Activated naive CD4-positive, alpha-beta T cell treated with anti-CD3 and anti-CD28 coated beads, Interleukin-2, amount 50 U/mL, for 16 hours (primary cell): ENCODE measurements at regions not wholly inside any gene's neighbourhood (a gene's known extent, or its start where the extent isn't known, plus 50 kb on each side); places are given as distances from the start of the nearest gene placed in this dataset.

ENCODE experiments used
- DNase-seq: peaks from one replicate; pipeline ENCODE4 v3.0.0-alpha.2; 2020

- no peak for DNase-seq
These were observed 196.5 kb upstream of the POU3F1 start for GRCh38 chr1:38243106-38243505.

DNA sequence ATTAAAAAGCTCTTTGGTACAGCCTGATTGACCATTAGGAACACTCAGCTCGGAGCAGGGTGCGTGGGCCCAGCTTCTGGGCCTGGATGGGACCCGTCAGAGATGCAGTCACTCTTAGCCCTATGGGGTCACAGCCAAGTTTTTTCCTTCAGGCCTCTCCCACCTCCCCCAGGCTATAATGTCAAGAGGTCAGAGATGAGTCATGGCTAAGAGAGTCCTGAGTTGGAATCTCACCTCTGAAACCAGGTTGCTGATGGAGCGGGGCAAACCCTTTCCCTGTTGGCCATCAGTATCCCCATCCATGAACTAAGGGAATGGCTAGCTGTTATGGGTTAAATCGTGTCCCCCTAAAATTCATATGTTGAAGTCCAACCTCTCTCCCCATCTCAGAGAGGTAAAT is 195.9 kb upstream of the POU3F1 start:
- no peak for DNase-seq

GRCh38 chr1:38241594-38242334 is 195.2 kb upstream of the POU3F1 start:
- DNase-seq = no peak

- no peak for DNase-seq
These were observed 194.0 kb upstream of the POU3F1 start for GRCh38 chr1:38240618-38241017.

DNA sequence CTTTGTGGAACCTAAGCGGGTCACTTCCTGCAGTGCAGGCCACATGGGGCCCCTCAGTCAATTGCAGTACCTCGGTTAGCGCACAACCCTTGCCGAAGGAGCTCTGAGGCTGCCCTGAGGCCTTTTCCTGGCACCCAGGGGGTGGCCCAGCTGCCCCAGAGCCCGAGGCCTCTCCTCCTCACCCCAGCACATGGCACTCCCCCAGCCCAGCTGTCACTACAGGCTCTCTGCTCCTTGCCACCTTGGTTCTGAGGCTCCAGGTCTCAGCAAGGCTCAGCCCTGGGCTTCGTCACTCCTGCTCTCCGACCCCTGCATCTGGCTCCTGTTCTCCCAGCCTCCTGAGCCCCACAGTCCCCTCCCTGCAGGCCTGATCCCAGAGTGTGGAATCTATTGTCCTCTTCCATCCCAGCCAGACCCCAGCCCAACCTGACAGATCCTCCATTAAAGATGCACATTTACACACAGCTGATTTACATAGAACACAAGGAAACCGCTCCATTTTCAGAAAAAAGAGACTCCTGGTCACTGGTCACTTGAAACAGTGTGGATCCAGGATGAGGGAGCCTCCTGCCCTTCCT is 192.8 kb upstream of the POU3F1 start:
- no peak for DNase-seq

GRCh38 chr1:38238294-38238693 is 191.7 kb upstream of the POU3F1 start:
- DNase-seq = no peak

DNA sequence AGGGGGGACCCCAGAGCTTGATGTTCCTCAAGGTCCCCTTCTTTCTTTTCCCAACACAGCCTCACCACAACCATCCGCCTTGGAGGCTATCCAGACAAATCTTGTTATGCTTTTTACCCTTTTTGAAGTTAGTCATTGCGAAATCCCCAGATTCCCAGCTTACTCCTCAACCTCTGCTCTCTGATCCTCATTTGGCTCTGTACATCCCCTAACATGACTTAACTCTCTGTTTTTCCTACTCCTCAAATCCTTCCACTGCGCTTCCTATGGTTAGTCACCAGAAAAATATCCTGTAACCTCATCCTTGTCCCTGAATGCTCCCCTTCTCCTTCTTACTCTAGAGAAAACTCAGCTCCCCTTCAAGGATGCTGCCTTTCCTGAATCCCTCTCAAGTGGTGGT is 189.1 kb upstream of the POU3F1 start:
- DNase-seq = no peak

DNA sequence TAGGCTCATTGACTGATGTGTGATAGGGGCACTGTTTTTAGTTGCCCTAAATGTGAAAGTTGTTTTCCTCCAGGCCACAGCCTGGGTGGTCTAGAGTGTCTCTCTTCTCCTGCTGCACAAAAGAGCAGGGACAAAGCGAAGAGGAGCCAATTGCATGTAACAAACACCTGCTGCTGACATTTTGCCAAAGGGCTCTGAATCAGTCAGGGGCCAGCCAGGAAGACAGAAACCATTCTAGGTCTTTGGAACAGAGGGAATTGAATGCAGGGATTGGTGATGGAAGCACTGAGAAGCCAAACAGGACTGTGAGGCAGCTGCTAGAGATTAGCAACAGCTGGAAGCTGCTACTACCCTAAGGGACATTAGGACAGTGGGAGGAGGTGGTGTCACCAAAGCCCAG is 185.3 kb upstream of the POU3F1 start:
- no peak for DNase-seq

DNA sequence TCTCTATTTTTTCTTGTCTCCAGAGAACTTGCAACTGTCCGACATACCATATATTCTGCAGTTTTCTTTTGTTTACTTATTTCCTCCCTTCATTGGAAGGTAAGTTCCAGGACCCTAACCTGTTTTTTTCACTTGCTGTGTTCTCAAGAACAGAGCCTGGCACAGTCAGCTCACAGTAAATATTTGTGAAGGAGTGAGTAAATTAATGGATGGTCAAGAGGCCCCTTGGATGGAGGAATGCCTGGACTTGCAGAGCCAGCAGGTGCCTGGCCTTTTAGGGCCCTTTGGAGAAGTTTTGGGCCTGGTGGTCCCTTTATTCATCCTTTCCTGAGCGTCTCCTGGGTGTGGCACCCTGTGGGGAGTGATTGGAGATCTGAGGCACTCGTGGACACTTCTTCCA is 182.1 kb upstream of the POU3F1 start:
- DNase-seq = no peak

- no peak for DNase-seq
These were observed 179.2 kb upstream of the POU3F1 start for GRCh38 chr1:38225745-38226144.

DNA sequence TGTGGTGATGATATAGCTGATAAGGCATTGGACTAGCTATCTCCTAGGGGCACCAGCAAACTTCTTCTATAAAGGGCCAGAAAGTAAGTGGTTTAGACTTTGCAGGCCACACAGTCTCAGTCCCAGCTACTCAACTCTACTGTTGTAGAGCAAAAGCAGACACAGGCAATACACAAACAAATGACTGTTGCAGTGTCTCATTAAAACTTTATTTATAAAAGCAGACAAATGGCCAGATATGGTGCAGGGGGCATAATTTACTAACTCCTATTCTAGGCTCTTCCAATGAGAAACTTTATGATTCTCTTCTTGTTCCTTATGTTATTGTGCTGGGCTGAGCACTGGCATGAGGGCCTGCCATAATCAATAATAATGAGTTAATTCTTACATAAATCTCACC is 176.8 kb upstream of the POU3F1 start:
- DNase-seq = no peak

GRCh38 chr1:38222891-38223290 is 176.3 kb upstream of the POU3F1 start:
- DNase-seq = no peak

- no peak for DNase-seq
These were observed 174.5 kb upstream of the POU3F1 start for GRCh38 chr1:38221006-38221649.

- DNase-seq = no peak
These were observed 170.7 kb upstream of the POU3F1 start for GRCh38 chr1:38217316-38217715.

GRCh38 chr1:38213646-38214434 is 167.2 kb upstream of the POU3F1 start:
- no peak for DNase-seq

GRCh38 chr1:38210895-38211177 is 164.2 kb upstream of the POU3F1 start:
- no peak for DNase-seq

- no peak for DNase-seq
These were observed 163.7 kb upstream of the POU3F1 start for GRCh38 chr1:38210021-38210894.

DNA sequence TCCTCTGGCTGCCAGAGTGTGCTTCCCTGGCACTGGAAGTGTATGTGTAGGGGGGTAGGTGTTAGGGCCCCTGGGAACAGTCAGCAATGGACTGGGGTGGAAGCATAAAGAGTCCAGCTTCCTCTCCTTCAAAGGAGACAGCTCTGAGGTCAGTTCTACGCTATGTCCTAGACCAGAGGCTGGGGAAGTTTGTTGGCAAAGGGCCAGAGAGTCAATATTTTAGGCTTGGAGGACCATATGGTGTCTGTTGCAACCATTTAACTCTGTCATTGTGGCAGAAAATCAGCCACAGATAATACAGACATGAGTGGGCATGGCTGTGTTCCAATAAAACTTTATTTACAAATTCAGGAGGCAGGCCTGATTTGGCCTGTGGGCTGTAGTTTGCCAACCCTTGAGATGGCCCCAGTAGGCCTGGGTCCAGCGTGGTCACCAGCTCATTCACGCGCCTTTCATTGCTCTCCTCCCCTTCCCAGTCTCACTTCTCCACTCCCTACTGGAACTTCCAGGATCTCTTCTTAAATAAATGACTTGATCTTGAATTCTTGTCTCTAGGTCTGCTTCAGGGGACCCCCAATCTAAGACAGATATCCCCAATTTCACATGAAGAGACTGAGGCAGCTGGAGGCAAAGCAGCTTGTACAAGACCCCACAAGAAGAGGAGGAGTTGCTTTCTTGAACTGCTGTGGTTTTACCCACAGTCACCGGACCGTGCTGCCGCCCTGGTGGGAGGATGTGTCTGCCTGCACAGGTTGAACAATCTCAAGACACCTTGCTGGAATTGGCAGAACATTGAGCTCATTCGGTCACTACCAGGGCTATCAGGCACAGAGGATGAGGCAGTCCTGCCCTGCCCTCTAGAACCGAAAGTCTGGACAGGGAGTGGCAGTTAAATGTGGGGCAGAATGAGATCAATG is 162.4 kb upstream of the POU3F1 start:
- DNase-seq = no peak

DNA sequence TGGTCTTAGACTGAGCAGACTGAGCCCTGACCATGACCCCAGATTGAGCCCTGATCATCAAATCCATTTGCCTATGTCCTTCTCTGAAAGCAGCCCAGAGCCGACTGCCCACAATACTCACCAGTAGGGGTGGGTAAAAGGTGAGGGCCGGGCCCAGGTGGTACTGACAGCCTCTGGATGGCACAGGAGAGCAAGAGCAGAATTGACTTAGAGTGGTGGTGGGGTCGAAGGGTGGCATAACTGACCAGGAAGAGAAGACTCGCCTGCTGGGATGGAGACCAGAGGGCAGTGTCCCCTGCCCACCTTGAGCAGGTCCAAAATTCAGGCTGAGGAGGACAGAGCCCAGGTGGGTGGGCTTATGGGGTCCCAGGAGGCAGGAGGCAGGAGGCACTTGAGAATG is 161.3 kb upstream of the POU3F1 start:
- no peak for DNase-seq

DNA sequence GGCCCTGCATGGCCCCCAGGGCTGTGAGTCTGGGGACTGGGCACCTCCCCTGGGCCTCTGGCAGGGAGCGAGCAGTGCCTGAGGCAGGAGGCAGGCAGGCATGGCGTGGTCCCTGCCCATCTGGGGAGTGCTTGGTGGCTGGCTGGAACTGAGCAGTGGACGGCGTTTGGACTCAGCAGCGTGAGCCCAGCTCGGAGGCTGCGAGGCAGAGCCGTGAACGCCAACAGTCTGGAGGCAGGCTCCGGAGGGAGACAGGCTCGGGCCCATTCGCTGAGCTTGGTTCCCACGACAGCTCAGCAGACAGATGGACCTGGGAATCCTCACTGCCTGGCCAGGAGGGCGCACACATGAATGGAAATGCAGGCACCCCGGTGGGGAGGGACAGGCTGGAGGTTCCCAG is 160.7 kb upstream of the POU3F1 start:
- DNase-seq = no peak

- DNase-seq = no peak
These were observed 158.1 kb upstream of the POU3F1 start for GRCh38 chr1:38204698-38205097.

GRCh38 chr1:38203441-38203840 is 156.8 kb upstream of the POU3F1 start:
- DNase-seq = no peak
